ENCODE measurements at regions not wholly inside any gene's neighbourhood (a gene's known extent, or its start where the extent isn't known, plus 50 kb on each side); places are given as distances from the start of the nearest gene placed in this dataset.

DNA sequence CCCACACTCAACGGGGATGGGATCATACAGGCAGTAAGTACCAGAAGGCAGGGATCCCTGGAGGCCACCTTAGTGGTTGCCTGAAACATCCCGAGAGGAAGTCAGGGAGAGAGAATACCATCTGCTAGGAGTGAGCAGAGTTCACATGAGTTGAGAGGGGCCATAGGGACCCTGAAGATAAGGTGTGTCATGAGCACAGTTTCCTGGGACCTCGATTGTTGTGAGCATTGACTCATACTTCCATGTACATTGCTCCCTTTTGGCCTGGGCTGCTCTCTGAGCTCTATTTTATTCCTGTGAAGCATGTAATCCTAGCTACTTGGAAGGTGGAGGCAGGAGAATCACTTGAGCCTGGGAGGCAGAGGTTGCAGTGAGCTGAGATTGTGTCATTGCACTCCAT lies 120.5 kb downstream of the TBC1D30 start:
- H3K36me3 ChIP-seq, result no peaks in the 10 kb centered on the region
- whole genome bisulfite sequencing, result 74% methylated on average over 3 of the region's 3 CpGs
- no peak overlapping the region for H3K4me3 ChIP-seq
- no peaks in the 10 kb centered on the region for H3K4me1 ChIP-seq
- no peak for TF ChIP-seq POLR2A (IDR thresholded peaks at IDR 0.05)
- TF ChIP-seq POLR2AphosphoS5 (IDR thresholded peaks at IDR 0.05), result no peak
- TF ChIP-seq EP300 (IDR thresholded peaks at IDR 0.05), result no peak
- no peak for TF ChIP-seq CTCF (IDR thresholded peaks at IDR 0.05)
- no peaks in the 10 kb centered on the region for H3K27me3 ChIP-seq
- H3K27ac ChIP-seq, result no peak overlapping the region
- H3K9me3 ChIP-seq, result no peaks in the 10 kb centered on the region
- DNase-seq (ENCODE audit: low spot score in 2 of 2), result no peak

DNA sequence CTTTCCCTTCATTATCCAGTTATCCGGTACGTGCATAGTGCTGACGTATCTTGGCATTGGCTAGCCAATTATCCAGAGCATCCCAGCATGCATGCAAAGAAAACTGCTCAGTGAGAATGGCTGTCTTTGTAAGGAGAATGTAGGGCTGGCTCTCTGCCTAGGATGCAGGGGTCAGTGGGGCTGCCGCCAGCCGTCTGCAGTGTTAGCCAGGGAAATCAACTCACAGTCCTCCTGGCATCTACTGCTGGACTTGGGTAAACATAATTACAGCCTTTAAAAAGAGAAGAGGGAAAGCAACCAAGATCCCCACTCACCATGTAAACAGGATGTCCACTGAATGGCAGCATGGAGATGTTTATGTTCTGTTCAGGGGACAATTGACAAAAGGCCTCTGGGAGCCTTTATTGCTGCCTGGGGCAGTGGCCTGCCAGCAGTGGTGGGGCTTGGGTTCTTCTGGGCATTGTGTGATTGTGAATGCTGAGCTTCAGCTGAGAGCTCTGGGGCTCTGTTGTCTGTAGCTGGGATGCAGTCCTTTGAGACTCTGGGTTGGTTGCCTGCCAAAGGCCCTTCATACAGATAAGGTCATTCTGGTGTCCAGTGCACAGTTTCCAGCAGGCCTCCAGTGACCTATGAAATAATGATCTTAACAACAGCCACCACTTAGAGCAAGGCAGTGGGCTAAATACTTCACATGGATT lies 121.8 kb downstream of the TBC1D30 start:
- no peak overlapping the region for H3K27ac ChIP-seq
- 54% methylated on average over 5 of the region's 5 CpGs for WGBS

GRCh38 chr12:64950711-64951298 lies 126.4 kb downstream of the TBC1D30 start:
- no peak for TF ChIP-seq CTCF (IDR thresholded peaks at IDR 0.05)
- no peak for TF ChIP-seq POLR2A (IDR thresholded peaks at IDR 0.05)
- no peak for TF ChIP-seq EP300 (IDR thresholded peaks at IDR 0.05)
- TF ChIP-seq POLR2AphosphoS5 (IDR thresholded peaks at IDR 0.05), result no peak
- WGBS, result 22% methylated on average over 3 of the region's 3 CpGs
- Histone ChIP-seq H3K27me3 (no peaks in the 10 kb centered on the region), H3K36me3 (no peaks in the 10 kb centered on the region), H3K4me3 (no peak overlapping the region), H3K4me1 (no peaks in the 10 kb centered on the region), H3K27ac (no peak overlapping the region), H3K9me3 (no peaks in the 10 kb centered on the region)
- no peak for DNase-seq (ENCODE audit: low spot score in 2 of 2)

More for the DNA sequence above, 121.8 kb downstream of the TBC1D30 start:
- no peak for TF ChIP-seq CTCF (IDR thresholded peaks at IDR 0.05)
- no peak for TF ChIP-seq POLR2A (IDR thresholded peaks at IDR 0.05)
- TF ChIP-seq EP300 (IDR thresholded peaks at IDR 0.05), result no peak
- no peak for TF ChIP-seq POLR2AphosphoS5 (IDR thresholded peaks at IDR 0.05)
- Histone ChIP-seq H3K27me3 (no peaks in the 10 kb centered on the region), H3K36me3 (no peaks in the 10 kb centered on the region), H3K4me3 (no peak overlapping the region), H3K4me1 (no peaks in the 10 kb centered on the region), H3K9me3 (no peaks in the 10 kb centered on the region)
- no peak for DNase-seq (ENCODE audit: low spot score in 2 of 2)

GRCh38 chr12:64951944-64952343 lies 127.5 kb downstream of the TBC1D30 start:
- Histone ChIP-seq H3K9me3 (no peaks in the 10 kb centered on the region), H3K4me1 (no peaks in the 10 kb centered on the region), H3K27ac (no peak overlapping the region), H3K27me3 (no peaks in the 10 kb centered on the region), H3K36me3 (no peaks in the 10 kb centered on the region), H3K4me3 (no peak overlapping the region)
- no peak for DNase-seq (ENCODE audit: low spot score in 2 of 2)
- WGBS, result 28% methylated on average over 1 of the region's 1 CpG
- TF ChIP-seq POLR2A (IDR thresholded peaks at IDR 0.05), result no peak
- no peak for TF ChIP-seq POLR2AphosphoS5 (IDR thresholded peaks at IDR 0.05)
- TF ChIP-seq EP300 (IDR thresholded peaks at IDR 0.05), result no peak
- TF ChIP-seq CTCF (IDR thresholded peaks at IDR 0.05), result no peak

DNA sequence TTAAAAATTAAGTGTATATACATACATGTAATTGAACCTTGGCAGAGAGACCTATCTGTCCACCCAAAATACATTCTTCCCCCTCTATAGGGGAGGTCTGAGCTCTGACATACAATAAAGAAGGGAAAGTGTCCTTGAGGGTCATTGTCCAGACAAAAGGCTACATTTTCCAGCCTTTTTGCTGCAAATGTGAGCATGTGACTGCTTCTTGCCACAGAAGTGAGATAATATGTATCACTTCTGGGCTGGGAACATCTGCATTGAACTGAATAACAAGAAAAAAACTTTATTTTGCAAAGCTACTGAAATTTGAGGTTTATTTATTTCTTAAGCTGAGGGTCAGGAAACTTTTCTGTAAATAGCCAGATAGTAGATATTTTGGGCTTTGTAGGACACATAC lies 131.3 kb downstream of the TBC1D30 start:
- no peak for TF ChIP-seq EP300 (IDR thresholded peaks at IDR 0.05)
- no peak for TF ChIP-seq POLR2A (IDR thresholded peaks at IDR 0.05)
- TF ChIP-seq CTCF (IDR thresholded peaks at IDR 0.05), result no peak
- no peak for TF ChIP-seq POLR2AphosphoS5 (IDR thresholded peaks at IDR 0.05)
- Histone ChIP-seq H3K9me3 (no peaks in the 10 kb centered on the region), H3K36me3 (no peaks in the 10 kb centered on the region), H3K27me3 (no peaks in the 10 kb centered on the region), H3K4me3 (no peak overlapping the region), H3K4me1 (no peaks in the 10 kb centered on the region), H3K27ac (no peak overlapping the region)
- no peak for DNase-seq (ENCODE audit: low spot score in 2 of 2)
